K562 (cell line): ENCODE measurements at regions not wholly inside any gene's neighbourhood (a gene's known extent, or its start where the extent isn't known, plus 50 kb on each side); places are given as distances from the start of the nearest gene placed in this dataset.

Experiments used
- ATF7 ChIP-seq: fragments of 450-650 bp; IDR thresholded peaks from 2 replicates; pipeline ENCODE4 v1.7.1; 2014; ENCODE audit warnings: mild to moderate bottlenecking, moderate library complexity
- CTCF ChIP-seq, 3 experiments: IDR thresholded peaks in 2 of 3; conservative IDR thresholded peaks in 1 of 3; 2 replicates each; pipeline ENCODE4 v1.5.1; 2011 to 2012; ENCODE audit warnings: low read length in 3 of 3, mild to moderate bottlenecking in 3 of 3, control low read depth in 2 of 3, improper control_type of control experiment in 1 of 3, inconsistent platforms in 1 of 3, low read depth in 1 of 3, mixed read lengths in 1 of 3, moderate library complexity in 1 of 3; ENCODE audit not compliant: insufficient read depth in 2 of 3
- CUX1 ChIP-seq: fragments of 200-800 bp; sonication (Bioruptor generic); IDR thresholded peaks from 2 replicates; pipeline ENCODE4 v1.6.1; 2016; ENCODE audit warnings: missing genetic modification characterization, missing compliant biosample characterization
- FOXP1 ChIP-seq: sonication (generic); formaldehyde crosslinking; IDR thresholded peaks from 2 replicates; pipeline ENCODE4 v1.8.0; 2022; ENCODE audit warnings: mild to moderate bottlenecking, missing genetic modification reagents
- GATAD2A ChIP-seq: fragments of 450-650 bp; IDR thresholded peaks from 2 replicates; pipeline ENCODE4 v1.6.1; 2017
- MAFF ChIP-seq: IDR thresholded peaks from 2 replicates; pipeline ENCODE4 v1.6.1; 2012; ENCODE audit warnings: low read length, improper control_type of control experiment
- MTA1 ChIP-seq: fragments of 450-650 bp; IDR thresholded peaks from 2 replicates; pipeline ENCODE4 v1.6.1; 2017; ENCODE audit warnings: borderline replicate concordance
- TF ChIP-seq, protein P1 (sequence below): sonication (generic); formaldehyde crosslinking; IDR thresholded peaks from 2 replicates; pipeline ENCODE4 v1.8.0; 2022; ENCODE audit warnings: mild to moderate bottlenecking, missing genetic modification reagents
- TF ChIP-seq, protein P2 (sequence below): sonication (generic); formaldehyde crosslinking; IDR thresholded peaks from 2 replicates; pipeline ENCODE4 v1.8.0; 2022; ENCODE audit warnings: missing genetic modification reagents, mild to moderate bottlenecking, borderline replicate concordance
- TF ChIP-seq, protein P3 (sequence below), 3 experiments: fragments of 200-800 bp in 1 of 3; fragments of 250-450 bp in 1 of 3; fragments of 450-650 bp in 1 of 3; sonication (Bioruptor Pico) in 1 of 3; sonication (Bioruptor generic) in 1 of 3; formaldehyde crosslinking in 1 of 3; IDR thresholded peaks; 2 replicates each; pipeline versions ENCODE4 v1.6.1 to v1.8.0; 2016 to 2022; ENCODE audit warnings: mild to moderate bottlenecking in 2 of 3, missing genetic modification characterization in 2 of 3, missing compliant biosample characterization in 1 of 3, moderate library complexity in 1 of 3
- TF ChIP-seq, protein P4 (sequence below): sonication (generic); formaldehyde crosslinking; IDR thresholded peaks from 2 replicates; pipeline ENCODE4 v1.5.0; 2020; ENCODE audit warnings: missing genetic modification reagents

DNA sequence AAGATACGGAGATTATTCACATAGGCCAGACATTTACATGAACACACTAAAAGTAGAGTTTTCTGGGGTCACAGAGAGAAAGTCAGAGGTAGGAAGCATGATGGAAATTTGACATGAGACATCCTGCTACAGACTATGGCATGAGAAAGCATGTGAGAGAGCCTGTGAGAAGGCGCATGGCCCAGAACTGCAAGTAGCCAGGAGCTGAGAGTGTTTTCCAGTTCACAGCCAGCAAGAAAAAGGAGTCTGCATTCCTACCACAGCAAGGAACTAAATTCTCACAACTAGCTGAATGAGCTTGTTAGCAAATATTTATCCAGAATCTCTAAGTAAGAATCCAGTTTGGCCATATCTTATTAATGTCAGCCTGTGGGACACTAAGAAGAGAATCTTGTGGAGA lies 673.3 kb downstream of the BRINP3 start:
- TF ChIP-seq, protein P1, sequence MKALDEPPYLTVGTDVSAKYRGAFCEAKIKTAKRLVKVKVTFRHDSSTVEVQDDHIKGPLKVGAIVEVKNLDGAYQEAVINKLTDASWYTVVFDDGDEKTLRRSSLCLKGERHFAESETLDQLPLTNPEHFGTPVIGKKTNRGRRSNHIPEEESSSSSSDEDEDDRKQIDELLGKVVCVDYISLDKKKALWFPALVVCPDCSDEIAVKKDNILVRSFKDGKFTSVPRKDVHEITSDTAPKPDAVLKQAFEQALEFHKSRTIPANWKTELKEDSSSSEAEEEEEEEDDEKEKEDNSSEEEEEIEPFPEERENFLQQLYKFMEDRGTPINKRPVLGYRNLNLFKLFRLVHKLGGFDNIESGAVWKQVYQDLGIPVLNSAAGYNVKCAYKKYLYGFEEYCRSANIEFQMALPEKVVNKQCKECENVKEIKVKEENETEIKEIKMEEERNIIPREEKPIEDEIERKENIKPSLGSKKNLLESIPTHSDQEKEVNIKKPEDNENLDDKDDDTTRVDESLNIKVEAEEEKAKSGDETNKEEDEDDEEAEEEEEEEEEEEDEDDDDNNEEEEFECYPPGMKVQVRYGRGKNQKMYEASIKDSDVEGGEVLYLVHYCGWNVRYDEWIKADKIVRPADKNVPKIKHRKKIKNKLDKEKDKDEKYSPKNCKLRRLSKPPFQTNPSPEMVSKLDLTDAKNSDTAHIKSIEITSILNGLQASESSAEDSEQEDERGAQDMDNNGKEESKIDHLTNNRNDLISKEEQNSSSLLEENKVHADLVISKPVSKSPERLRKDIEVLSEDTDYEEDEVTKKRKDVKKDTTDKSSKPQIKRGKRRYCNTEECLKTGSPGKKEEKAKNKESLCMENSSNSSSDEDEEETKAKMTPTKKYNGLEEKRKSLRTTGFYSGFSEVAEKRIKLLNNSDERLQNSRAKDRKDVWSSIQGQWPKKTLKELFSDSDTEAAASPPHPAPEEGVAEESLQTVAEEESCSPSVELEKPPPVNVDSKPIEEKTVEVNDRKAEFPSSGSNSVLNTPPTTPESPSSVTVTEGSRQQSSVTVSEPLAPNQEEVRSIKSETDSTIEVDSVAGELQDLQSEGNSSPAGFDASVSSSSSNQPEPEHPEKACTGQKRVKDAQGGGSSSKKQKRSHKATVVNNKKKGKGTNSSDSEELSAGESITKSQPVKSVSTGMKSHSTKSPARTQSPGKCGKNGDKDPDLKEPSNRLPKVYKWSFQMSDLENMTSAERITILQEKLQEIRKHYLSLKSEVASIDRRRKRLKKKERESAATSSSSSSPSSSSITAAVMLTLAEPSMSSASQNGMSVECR (CRISPR knock-in tag) = no peak
- TF ChIP-seq MTA1 = no peak
- TF ChIP-seq, protein P2, sequence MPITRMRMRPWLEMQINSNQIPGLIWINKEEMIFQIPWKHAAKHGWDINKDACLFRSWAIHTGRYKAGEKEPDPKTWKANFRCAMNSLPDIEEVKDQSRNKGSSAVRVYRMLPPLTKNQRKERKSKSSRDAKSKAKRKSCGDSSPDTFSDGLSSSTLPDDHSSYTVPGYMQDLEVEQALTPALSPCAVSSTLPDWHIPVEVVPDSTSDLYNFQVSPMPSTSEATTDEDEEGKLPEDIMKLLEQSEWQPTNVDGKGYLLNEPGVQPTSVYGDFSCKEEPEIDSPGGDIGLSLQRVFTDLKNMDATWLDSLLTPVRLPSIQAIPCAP (CRISPR knock-in tag) = no peak
- TF ChIP-seq ATF7 = no peak
- no peak for TF ChIP-seq FOXP1 (CRISPR knock-in tag)
- TF ChIP-seq GATAD2A = no peak
- TF ChIP-seq, protein P3, sequence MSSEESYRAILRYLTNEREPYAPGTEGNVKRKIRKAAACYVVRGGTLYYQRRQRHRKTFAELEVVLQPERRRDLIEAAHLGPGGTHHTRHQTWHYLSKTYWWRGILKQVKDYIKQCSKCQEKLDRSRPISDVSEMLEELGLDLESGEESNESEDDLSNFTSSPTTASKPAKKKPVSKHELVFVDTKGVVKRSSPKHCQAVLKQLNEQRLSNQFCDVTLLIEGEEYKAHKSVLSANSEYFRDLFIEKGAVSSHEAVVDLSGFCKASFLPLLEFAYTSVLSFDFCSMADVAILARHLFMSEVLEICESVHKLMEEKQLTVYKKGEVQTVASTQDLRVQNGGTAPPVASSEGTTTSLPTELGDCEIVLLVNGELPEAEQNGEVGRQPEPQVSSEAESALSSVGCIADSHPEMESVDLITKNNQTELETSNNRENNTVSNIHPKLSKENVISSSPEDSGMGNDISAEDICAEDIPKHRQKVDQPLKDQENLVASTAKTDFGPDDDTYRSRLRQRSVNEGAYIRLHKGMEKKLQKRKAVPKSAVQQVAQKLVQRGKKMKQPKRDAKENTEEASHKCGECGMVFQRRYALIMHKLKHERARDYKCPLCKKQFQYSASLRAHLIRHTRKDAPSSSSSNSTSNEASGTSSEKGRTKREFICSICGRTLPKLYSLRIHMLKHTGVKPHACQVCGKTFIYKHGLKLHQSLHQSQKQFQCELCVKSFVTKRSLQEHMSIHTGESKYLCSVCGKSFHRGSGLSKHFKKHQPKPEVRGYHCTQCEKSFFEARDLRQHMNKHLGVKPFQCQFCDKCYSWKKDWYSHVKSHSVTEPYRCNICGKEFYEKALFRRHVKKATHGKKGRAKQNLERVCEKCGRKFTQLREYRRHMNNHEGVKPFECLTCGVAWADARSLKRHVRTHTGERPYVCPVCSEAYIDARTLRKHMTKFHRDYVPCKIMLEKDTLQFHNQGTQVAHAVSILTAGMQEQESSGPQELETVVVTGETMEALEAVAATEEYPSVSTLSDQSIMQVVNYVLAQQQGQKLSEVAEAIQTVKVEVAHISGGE (CRISPR knock-in tag; IDR thresholded peaks at IDR 0.05) = no peak
- no peak for TF ChIP-seq CUX1 (CRISPR knock-in tag)
- TF ChIP-seq CTCF (IDR thresholded peaks at IDR 0.05 in 2 of 3, conservative IDR thresholded peaks at IDR 0.05 in 1 of 3; ENCODE audit: insufficient read depth in 2 of 3, low read depth in 1 of 3, low read length in 3 of 3) = no peak
- TF ChIP-seq, protein P4, sequence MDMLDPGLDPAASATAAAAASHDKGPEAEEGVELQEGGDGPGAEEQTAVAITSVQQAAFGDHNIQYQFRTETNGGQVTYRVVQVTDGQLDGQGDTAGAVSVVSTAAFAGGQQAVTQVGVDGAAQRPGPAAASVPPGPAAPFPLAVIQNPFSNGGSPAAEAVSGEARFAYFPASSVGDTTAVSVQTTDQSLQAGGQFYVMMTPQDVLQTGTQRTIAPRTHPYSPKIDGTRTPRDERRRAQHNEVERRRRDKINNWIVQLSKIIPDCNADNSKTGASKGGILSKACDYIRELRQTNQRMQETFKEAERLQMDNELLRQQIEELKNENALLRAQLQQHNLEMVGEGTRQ = no peak
- TF ChIP-seq MAFF = no peak
